K562 (cell line): ENCODE measurements at regions not wholly inside any gene's neighbourhood (a gene's known extent, or its start where the extent isn't known, plus 50 kb on each side); places are given as distances from the start of the nearest gene placed in this dataset.

Experiments used
- ADNP ChIP-seq: fragments of 200-800 bp; sonication (Bioruptor generic); IDR thresholded peaks from 2 replicates; pipeline ENCODE4 v1.6.1; 2016; ENCODE audit warnings: missing genetic modification characterization, missing compliant biosample characterization
- CCAR2 ChIP-seq: fragments of 200-400 bp; formaldehyde crosslinking; IDR thresholded peaks from 2 replicates; pipeline ENCODE4 v1.6.1; 2017; ENCODE audit warnings: mild to moderate bottlenecking, low read depth, low read length
- CEBPZ ChIP-seq: fragments of 150-350 bp; IDR thresholded peaks from 2 replicates; pipeline ENCODE4 v1.6.1; 2014; ENCODE audit warnings: low read depth, mild to moderate bottlenecking, low read length, borderline replicate concordance
- CREB3 ChIP-seq: fragments of 450-650 bp; conservative IDR thresholded peaks from 2 replicates; pipeline ENCODE4 v1.6.1; 2016; ENCODE audit warnings: missing genetic modification characterization, low read depth, mild to moderate bottlenecking, missing compliant biosample characterization, moderate library complexity
- FOXO4 ChIP-seq: fragments of 450-650 bp; formaldehyde crosslinking; IDR thresholded peaks from 2 replicates; pipeline ENCODE4 v1.4.0; 2020; ENCODE audit warnings: mild to moderate bottlenecking, moderate library complexity
- HDAC2 ChIP-seq: fragments of 450-650 bp; IDR thresholded peaks from 2 replicates; pipeline ENCODE4 v1.6.1; 2016; ENCODE audit warnings: mild to moderate bottlenecking
- HNRNPK ChIP-seq: fragments of 200-400 bp; formaldehyde crosslinking; IDR thresholded peaks from one replicate; pipeline ENCODE4 v1.6.1; 2018; ENCODE audit warnings: mild to moderate bottlenecking, low read depth, low read length; ENCODE audit not compliant: poor library complexity, severe bottlenecking
- NFIC ChIP-seq: fragments of 450-650 bp; IDR thresholded peaks from 2 replicates; pipeline ENCODE4 v1.6.1; 2017; ENCODE audit warnings: mild to moderate bottlenecking, inconsistent platforms
- PURB ChIP-seq: sonication (generic); formaldehyde crosslinking; IDR thresholded peaks from 2 replicates; pipeline ENCODE4 v1.9.0; 2021; ENCODE audit warnings: low read depth, mild to moderate bottlenecking, missing genetic modification reagents
- RFX5 ChIP-seq: IDR thresholded peaks from 2 replicates; pipeline ENCODE4 v1.6.1; 2011; ENCODE audit warnings: low read depth, mild to moderate bottlenecking, improper control_type of control experiment, low read length
- SNAPC5 ChIP-seq: fragments of 250-450 bp; sonication (Bioruptor Pico); IDR thresholded peaks from 2 replicates; pipeline ENCODE4 v1.8.0; 2021; ENCODE audit warnings: moderate library complexity, mild to moderate bottlenecking, inconsistent platforms
- SOX6 ChIP-seq: fragments of 450-650 bp; IDR thresholded peaks from 2 replicates; pipeline ENCODE4 v1.6.1; 2014; ENCODE audit warnings: mild to moderate bottlenecking
- SRSF3 ChIP-seq: fragments of 200-400 bp; formaldehyde crosslinking; IDR thresholded peaks from 2 replicates; pipeline ENCODE4 v1.6.1; 2016; ENCODE audit warnings: mild to moderate bottlenecking, low read length, moderate library complexity; ENCODE audit not compliant: insufficient read depth
- SRSF9 ChIP-seq: fragments of 200-400 bp; formaldehyde crosslinking; IDR thresholded peaks from 2 replicates; pipeline ENCODE4 v1.6.1; 2017; ENCODE audit warnings: low read depth, low read length, borderline replicate concordance
- TARDBP ChIP-seq: fragments of 450-650 bp; IDR thresholded peaks from 2 replicates; pipeline ENCODE4 v1.6.1; 2016
- YBX1 ChIP-seq: fragments of 450-650 bp; IDR thresholded peaks from 2 replicates; pipeline ENCODE4 v1.7.1; 2016; ENCODE audit warnings: mild to moderate bottlenecking
- ZC3H11A ChIP-seq: IDR thresholded peaks from 2 replicates; pipeline ENCODE4 v1.6.1; 2012; ENCODE audit warnings: low read depth, low read length, improper control_type of control experiment
- ZNF436 ChIP-seq: fragments of 250-450, 450-650 bp; sonication (Bioruptor Pico); formaldehyde crosslinking; IDR thresholded peaks from 2 replicates; pipeline ENCODE4 v1.7.0; 2020; ENCODE audit warnings: mild to moderate bottlenecking
- ZNF639 ChIP-seq, 2 experiments: fragments of 200-800 bp in 1 of 2; sonication (Bioruptor generic) in 1 of 2; sonication (generic) in 1 of 2; formaldehyde crosslinking in 1 of 2; IDR thresholded peaks in 1 of 2; conservative IDR thresholded peaks in 1 of 2; 2 replicates each; pipeline versions ENCODE4 v1.5.0 to v1.6.1; 2016 to 2020; ENCODE audit warnings: missing compliant biosample characterization in 1 of 2, missing genetic modification characterization in 1 of 2, missing genetic modification reagents in 1 of 2

GRCh38 chr10:21130108-21130507 lies 233.0 kb upstream of the NEBL start (continued):
- TF ChIP-seq FOXO4 (no peak), TARDBP (no peak), ZC3H11A (no peak), CREB3 (tag) (no peak), SRSF3 (no peak), CEBPZ (no peak), RFX5 (no peak), PURB (CRISPR knock-in tag) (no peak), SNAPC5 (no peak), ZNF639 (CRISPR knock-in tag; conservative IDR thresholded peaks at IDR 0.05 in 1 of 2, IDR thresholded peaks at IDR 0.05 in 1 of 2) (no peak), HNRNPK (no peak), ZNF436 (CRISPR knock-in tag) (no peak), ADNP (tag) (no peak), YBX1 (no peak), SRSF9 (no peak), HDAC2 (peak; percentile 87; the same call in 1 of the 2 replicates), NFIC (peak; percentile 42), SOX6 (peak; percentile 96), CCAR2 (no peak)
